GM12875 (cell line): ENCODE measurements at regions not wholly inside any gene's neighbourhood (a gene's known extent, or its start where the extent isn't known, plus 50 kb on each side); places are given as distances from the start of the nearest gene placed in this dataset.
"Not testable (repeated sequence)": the region's sequence is repeated elsewhere in the genome, so short reads cannot be mapped to it uniquely, and the experiment has no call there.

Experiments used
- H3K4me3 ChIP-seq: one replicate; pipeline ENCODE4 v1.5.1; 2011; ENCODE audit warnings: low read depth, low read length, control low read depth
- CTCF ChIP-seq: IDR thresholded peaks from 2 replicates; pipeline ENCODE4 v1.5.1; 2011; ENCODE audit warnings: low read depth, mild to moderate bottlenecking, control low read depth, inconsistent platforms, low read length, moderate library complexity, borderline replicate concordance; ENCODE audit not compliant: insufficient read depth

GRCh38 chr20:57813509-57814269 is 103.9 kb upstream of the PMEPA1 start:
- no peak overlapping the region for H3K4me3 ChIP-seq
- no peak for TF ChIP-seq CTCF

- H3K4me3 ChIP-seq = not testable (repeated sequence)
Measured at GRCh38 chr20:57812632-57813031, 102.8 kb upstream of the PMEPA1 start.

- TF ChIP-seq CTCF = no peak
Measured at GRCh38 chr20:57811374-57812020, 101.7 kb upstream of the PMEPA1 start.

GRCh38 chr20:57810511-57811373 is 100.9 kb upstream of the PMEPA1 start:
- H3K4me3 ChIP-seq = no peak overlapping the region
- no peak for TF ChIP-seq CTCF

More at GRCh38 chr20:57811374-57812020, 101.7 kb upstream of the PMEPA1 start:
- no peak overlapping the region for H3K4me3 ChIP-seq

- no peak for TF ChIP-seq CTCF
- no peak overlapping the region for H3K4me3 ChIP-seq
Measured at GRCh38 chr20:57809661-57810172, 99.9 kb upstream of the PMEPA1 start.

- H3K4me3 ChIP-seq = no peak overlapping the region
- TF ChIP-seq CTCF = no peak
Measured at GRCh38 chr20:57809149-57809548, 99.3 kb upstream of the PMEPA1 start.
